ENCODE measurements at regions not wholly inside any gene's neighbourhood (a gene's known extent, or its start where the extent isn't known, plus 50 kb on each side); places are given as distances from the start of the nearest gene placed in this dataset.

DNA sequence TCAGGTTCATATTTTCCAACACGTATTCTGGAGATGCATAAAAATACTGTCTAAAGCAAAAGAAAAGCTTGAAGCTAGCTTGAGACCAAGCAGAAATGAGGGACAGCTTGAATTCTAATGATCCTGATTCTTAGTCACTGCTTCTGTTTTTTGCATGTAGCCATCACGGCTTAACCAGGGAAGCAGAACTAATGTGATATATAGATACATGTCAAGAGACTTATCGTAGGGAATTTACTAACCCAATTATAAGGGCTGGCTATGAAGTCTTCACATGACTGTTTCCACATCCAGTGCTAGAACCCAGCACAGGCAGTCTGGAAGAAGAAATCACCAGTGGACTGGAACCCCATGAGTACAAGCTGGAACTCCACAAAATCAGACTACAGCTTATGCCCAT lies 85.2 kb upstream of the SLIT2 start:
- no peak for ATAC-seq
- ChIA-PET POLR2A (no interaction called here), CTCF (ENCODE audit: low intra/inter-chr PET ratio, low total read pairs) (no interaction called here)
- intact Hi-C loops (cut with micrococcal nuclease; ENCODE audit: unreplicated experiment), result no loop called here
- no peaks in the 10 kb centered on the region for H3K79me2 ChIP-seq (ENCODE audit: insufficient read depth, low read length)
- no peak for DNase-seq (ENCODE audit: low spot score)
- TF ChIP-seq ATF1 (CRISPR knock-in tag; IDR thresholded peaks at IDR 0.05) (no peak), MEIS1 (CRISPR knock-in tag; IDR thresholded peaks at IDR 0.05; ENCODE audit: borderline replicate concordance) (no peak), IRF2 (CRISPR knock-in tag; IDR thresholded peaks at IDR 0.05) (no peak), MYC (CRISPR knock-in tag; IDR thresholded peaks at IDR 0.05; ENCODE audit: borderline replicate concordance) (no peak), KDM3A (CRISPR knock-in tag; IDR thresholded peaks at IDR 0.05; ENCODE audit: low read depth) (no peak), FOXM1 (CRISPR knock-in tag; IDR thresholded peaks at IDR 0.05) (no peak), HIVEP1 (CRISPR knock-in tag; IDR thresholded peaks at IDR 0.05) (no peak), BHLHE40 (IDR thresholded peaks at IDR 0.05; ENCODE audit: low read length) (no peak), RAD21 (CRISPR knock-in tag; IDR thresholded peaks at IDR 0.05) (no peak), ZBTB7A (CRISPR knock-in tag; IDR thresholded peaks at IDR 0.05) (no peak), ARHGAP35 (CRISPR knock-in tag; IDR thresholded peaks at IDR 0.05; ENCODE audit: borderline replicate concordance) (no peak)
- TF ChIP-seq, protein P1, sequence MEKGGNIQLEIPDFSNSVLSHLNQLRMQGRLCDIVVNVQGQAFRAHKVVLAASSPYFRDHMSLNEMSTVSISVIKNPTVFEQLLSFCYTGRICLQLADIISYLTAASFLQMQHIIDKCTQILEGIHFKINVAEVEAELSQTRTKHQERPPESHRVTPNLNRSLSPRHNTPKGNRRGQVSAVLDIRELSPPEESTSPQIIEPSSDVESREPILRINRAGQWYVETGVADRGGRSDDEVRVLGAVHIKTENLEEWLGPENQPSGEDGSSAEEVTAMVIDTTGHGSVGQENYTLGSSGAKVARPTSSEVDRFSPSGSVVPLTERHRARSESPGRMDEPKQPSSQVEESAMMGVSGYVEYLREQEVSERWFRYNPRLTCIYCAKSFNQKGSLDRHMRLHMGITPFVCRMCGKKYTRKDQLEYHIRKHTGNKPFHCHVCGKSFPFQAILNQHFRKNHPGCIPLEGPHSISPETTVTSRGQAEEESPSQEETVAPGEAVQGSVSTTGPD (CRISPR knock-in tag; IDR thresholded peaks at IDR 0.05), result no peak
- TF ChIP-seq, protein P2, sequence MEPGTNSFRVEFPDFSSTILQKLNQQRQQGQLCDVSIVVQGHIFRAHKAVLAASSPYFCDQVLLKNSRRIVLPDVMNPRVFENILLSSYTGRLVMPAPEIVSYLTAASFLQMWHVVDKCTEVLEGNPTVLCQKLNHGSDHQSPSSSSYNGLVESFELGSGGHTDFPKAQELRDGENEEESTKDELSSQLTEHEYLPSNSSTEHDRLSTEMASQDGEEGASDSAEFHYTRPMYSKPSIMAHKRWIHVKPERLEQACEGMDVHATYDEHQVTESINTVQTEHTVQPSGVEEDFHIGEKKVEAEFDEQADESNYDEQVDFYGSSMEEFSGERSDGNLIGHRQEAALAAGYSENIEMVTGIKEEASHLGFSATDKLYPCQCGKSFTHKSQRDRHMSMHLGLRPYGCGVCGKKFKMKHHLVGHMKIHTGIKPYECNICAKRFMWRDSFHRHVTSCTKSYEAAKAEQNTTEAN (CRISPR knock-in tag; conservative IDR thresholded peaks at IDR 0.05), result no peak
- TF ChIP-seq, protein P3, sequence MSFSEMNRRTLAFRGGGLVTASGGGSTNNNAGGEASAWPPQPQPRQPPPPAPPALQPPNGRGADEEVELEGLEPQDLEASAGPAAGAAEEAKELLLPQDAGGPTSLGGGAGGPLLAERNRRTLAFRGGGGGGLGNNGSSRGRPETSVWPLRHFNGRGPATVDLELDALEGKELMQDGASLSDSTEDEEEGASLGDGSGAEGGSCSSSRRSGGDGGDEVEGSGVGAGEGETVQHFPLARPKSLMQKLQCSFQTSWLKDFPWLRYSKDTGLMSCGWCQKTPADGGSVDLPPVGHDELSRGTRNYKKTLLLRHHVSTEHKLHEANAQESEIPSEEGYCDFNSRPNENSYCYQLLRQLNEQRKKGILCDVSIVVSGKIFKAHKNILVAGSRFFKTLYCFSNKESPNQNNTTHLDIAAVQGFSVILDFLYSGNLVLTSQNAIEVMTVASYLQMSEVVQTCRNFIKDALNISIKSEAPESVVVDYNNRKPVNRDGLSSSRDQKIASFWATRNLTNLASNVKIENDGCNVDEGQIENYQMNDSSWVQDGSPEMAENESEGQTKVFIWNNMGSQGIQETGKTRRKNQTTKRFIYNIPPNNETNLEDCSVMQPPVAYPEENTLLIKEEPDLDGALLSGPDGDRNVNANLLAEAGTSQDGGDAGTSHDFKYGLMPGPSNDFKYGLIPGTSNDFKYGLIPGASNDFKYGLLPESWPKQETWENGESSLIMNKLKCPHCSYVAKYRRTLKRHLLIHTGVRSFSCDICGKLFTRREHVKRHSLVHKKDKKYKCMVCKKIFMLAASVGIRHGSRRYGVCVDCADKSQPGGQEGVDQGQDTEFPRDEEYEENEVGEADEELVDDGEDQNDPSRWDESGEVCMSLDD (CRISPR knock-in tag; IDR thresholded peaks at IDR 0.05; ENCODE audit: borderline replicate concordance), result no peak
- H3K4me3 ChIP-seq (replicated peaks in 1 of 3; ENCODE audit: insufficient read depth in 1 of 3, low read depth in 2 of 3, low read length in 3 of 3), result no peak overlapping the region
- H3K27ac ChIP-seq (ENCODE audit: extremely low read length, insufficient read depth, low read length), result no peak overlapping the region
- WGBS (ENCODE audit: low lambda C conversion rate), result 18% methylated on average over 3 of the region's 3 CpGs
- BruUV-seq (replicated peaks), result no TSS peak
- in situ Hi-C loops (cut with HindIII; ENCODE audit: extremely low pct_ligation_motif_present, low pct_unique_long_range_greater_than_20kb), result no loop called here
- H3K36me3 ChIP-seq (replicated peaks in 1 of 2; ENCODE audit: control insufficient read depth in 1 of 2, insufficient read depth in 2 of 2, low read length in 2 of 2), result no peaks in the 10 kb centered on the region
- no peak for FAIRE-seq
- no peak overlapping the region for H3K4me2 ChIP-seq (ENCODE audit: low read depth, low read length)
- no peak overlapping the region for H2AFZ ChIP-seq (ENCODE audit: low read length)
- H3K27me3 ChIP-seq (ENCODE audit: control insufficient read depth in 1 of 2, insufficient read depth in 2 of 2, low read length in 2 of 2), result no peaks in the 10 kb centered on the region
- H4K20me1 ChIP-seq (ENCODE audit: insufficient read depth, low read length), result no peaks in the 10 kb centered on the region
- peaks cover 62% of the 10 kb centered on the region for H3K9me3 ChIP-seq (ENCODE audit: low read length)
- no peak overlapping the region for H3K9ac ChIP-seq (ENCODE audit: insufficient read depth, low read depth, low read length)
- no peaks in the 10 kb centered on the region for H3K4me1 ChIP-seq (ENCODE audit: insufficient read depth, low read length)

All from HepG2 (cell line).